GM21576 (cell line): ENCODE measurements at regions not wholly inside any gene's neighbourhood (a gene's known extent, or its start where the extent isn't known, plus 50 kb on each side); places are given as distances from the start of the nearest gene placed in this dataset.

ENCODE experiments used
- ATAC-seq: cut with Tn5 transposase; IDR thresholded peaks from one replicate; pipeline ENCODE4 v1.9.1; 2021; ENCODE audit warnings: mild to moderate bottlenecking, moderate library complexity; ENCODE audit not compliant: unreplicated experiment

GRCh38 chr14:31993521-31993951, 83.6 kb upstream of the ARHGAP5 start:
- no peak for ATAC-seq

DNA sequence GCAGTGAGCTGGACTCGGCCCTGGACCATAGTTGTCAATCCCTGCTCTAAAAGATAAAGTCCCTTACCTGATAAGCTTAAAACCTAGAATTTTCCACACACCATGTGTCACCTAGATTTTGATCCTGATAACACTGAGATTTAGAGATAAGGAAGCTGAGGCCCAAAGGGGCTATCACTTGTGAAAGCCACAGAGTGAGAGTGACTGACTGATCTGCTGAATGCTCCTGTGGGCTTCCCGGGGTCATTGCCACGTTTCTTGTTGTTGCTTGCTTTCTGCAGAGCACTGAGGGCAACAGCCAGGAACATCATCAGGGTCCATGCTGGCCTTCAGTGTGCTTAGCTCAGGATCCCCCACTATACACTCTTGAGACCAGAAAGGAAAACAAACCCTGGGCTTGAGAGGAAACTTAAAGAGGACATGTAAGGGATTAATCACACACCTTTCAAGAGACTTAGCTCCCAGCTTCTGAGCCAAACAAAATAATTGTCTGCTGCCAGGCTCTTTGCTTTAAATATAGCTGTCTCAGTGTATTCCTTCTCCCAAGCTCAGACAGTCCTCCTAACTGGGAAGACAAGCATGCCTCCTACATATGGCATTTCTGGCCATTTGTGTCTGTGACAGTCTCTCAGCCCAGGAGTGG, 82.6 kb upstream of the ARHGAP5 start:
- ATAC-seq, result no peak

- no peak for ATAC-seq
Observed at GRCh38 chr14:32003585-32003984, 73.5 kb upstream of the ARHGAP5 start.

- no peak for ATAC-seq
Observed at GRCh38 chr14:32004300-32004699, 72.8 kb upstream of the ARHGAP5 start.

GRCh38 chr14:32005628-32006027, 71.5 kb upstream of the ARHGAP5 start:
- ATAC-seq, result no peak

GRCh38 chr14:32006263-32007110, 70.6 kb upstream of the ARHGAP5 start:
- no peak for ATAC-seq

GRCh38 chr14:32007755-32008362, 69.2 kb upstream of the ARHGAP5 start:
- ATAC-seq, result no peak

- no peak for ATAC-seq
Observed at GRCh38 chr14:32008602-32009193, 68.4 kb upstream of the ARHGAP5 start.

DNA sequence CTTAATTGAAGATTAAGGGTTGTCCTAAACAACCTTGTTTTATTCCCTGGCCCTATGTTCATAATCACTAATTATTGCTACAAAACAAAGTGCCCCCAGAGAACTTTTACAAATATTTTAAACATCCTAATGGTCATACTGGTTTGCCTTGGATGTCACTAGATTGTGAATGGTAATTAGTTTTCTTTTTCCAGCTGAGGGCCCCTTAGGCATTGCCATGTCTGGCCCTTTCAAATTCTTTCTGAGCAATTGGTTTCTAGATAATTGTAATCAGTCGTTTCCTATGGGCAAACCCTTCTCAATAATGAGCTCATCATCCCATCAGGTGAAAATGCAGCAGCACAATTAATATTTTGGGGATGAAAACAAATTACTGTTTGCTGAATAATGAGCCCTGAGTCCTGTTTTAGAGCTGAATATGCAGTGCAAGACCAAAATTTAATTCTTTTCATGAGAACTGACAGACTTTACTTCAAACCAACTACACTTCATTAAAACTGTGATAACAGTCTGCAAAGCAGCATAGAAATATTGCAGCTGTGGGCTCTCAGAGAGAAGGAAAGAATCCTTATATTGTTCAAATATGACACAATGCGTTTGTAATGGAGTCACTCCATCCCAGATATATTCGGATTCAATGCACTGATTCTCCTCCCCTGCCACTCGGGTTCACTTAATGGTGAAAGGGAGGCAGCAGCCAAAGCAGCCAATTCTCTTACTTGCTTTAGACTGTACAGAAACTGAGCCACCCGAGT, 67.7 kb upstream of the ARHGAP5 start:
- no peak for ATAC-seq

GRCh38 chr14:32009976-32010581, 67.0 kb upstream of the ARHGAP5 start:
- no peak for ATAC-seq

DNA sequence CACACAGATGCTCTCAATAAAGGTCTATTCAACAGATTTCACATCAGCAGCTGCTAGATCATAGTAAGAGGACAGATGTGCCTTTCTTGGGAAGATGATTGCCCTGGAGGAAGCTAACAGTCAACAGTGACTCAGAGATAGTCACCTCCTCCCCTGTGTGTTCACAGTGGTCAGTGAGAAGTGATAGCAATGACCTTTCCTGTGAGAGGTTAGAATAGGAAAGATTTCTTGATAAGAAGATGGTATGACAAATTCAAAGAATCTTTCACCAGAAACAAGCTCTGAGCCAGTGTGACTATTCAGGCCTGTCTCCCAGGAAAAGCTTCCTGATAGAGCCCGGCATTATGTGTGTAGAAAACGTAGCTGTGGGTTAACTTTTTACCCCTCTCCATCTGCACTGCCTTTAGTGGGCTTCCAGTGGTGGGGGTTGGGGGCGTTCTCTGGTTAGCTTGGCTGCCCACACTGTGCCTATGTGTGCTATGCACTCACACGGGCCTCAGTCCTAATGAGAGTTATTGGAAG, 66.4 kb upstream of the ARHGAP5 start:
- ATAC-seq, result no peak

DNA sequence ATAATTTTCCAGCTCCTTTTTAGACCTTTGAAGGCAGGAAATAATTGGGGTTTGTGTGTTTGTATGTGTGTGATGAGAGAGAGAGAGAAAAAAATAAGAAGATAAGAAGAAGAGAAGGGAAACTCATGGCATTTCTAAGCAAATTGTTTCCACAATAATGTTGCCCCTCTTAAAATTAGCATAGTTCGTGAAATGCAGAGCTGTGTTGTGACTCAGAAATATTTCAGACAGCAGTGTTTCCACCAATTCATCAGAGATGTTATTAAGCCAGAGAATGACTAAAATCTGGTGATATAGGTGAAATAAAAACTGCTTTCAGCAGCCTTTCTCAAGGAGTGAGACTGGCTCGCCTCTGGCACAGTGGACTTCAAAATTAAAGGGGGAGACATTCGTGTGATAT, 65.9 kb upstream of the ARHGAP5 start:
- no peak for ATAC-seq

DNA sequence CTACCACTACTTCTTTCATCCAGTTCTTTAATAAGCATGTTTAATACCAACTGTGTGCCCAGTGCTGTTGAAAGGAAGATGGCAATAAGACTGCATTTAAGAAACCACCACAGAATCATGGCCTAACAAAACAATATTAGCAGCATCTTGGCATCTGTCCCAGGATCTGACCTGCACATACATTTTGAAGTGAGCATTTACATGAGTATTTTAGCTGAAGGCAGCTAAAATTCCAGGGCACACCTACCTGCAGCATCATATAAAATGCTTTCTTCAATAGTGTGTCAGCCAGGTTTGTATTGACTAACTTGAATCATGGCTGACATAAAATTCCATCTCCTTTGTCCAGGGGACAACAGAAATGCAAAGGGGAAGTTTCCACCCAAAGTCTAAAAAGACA, 65.0 kb upstream of the ARHGAP5 start:
- no peak for ATAC-seq

- ATAC-seq, result no peak
Observed at GRCh38 chr14:32012571-32012970, 64.5 kb upstream of the ARHGAP5 start.

- no peak for ATAC-seq
Observed at GRCh38 chr14:32013083-32013482, 64.0 kb upstream of the ARHGAP5 start.

GRCh38 chr14:32014057-32014456, 63.0 kb upstream of the ARHGAP5 start:
- ATAC-seq, result no peak

DNA sequence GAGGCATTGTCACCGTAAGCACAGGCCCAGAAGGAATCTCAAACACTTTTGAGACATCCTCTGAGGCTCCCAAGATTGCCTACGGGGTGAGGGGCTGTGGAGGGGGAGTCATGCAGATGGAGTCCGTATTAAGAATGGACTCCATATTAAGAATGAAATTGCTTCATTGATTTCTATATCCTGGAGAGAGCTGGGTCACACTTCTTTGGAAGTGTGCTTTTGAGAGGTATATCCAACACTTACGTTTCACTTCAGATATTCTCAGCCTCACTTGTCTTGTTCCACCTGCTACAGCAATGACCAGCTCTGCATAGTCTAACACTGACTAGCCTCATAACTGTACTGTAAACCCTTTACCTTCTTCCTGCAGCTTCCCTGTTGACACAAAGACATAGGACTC, 62.6 kb upstream of the ARHGAP5 start:
- ATAC-seq, result no peak

GRCh38 chr14:32015166-32015565, 61.9 kb upstream of the ARHGAP5 start:
- no peak for ATAC-seq

- ATAC-seq, result no peak
Observed at GRCh38 chr14:32017587-32017986, 59.5 kb upstream of the ARHGAP5 start.

DNA sequence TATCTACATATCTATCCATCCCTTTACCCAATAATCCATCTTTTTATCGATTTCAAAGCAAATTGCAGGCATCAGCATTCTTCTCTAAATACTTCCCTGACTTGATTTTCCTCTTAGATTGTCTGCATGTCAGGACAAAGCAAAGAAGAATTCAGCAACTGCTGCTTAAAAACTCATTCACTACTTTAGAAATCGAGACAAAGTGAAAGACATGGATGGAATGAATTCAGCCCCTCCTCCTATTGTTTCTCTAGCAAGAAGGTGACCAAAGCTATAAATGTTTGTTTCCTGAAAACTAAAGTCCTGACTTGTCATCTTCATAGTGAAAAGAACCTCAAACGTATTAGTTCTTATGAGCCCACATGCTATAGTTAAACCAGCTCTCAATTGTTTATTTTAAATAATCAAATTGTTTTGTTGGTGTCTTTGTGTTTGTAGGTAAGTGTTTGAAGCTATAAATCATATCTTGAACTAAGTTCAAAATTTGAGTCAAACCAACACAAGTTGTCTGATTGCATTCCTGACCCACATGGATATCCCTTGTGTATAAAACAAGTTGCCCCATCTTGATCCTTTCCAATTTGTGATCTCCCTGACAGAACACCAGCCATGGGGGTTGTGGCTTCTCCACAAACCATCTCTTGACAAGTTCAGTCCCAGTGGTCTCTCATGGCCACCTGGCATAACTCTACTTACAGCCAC, 58.6 kb upstream of the ARHGAP5 start:
- no peak for ATAC-seq
